Gastrocnemius medialis (tissue), 4 donors: ENCODE measurements at regions not wholly inside any gene's neighbourhood (a gene's known extent, or its start where the extent isn't known, plus 50 kb on each side); places are given as distances from the start of the nearest gene placed in this dataset.

ENCODE experiments used
- CTCF ChIP-seq, 5 experiments: fragments of 450-650 bp in 3 of 5; fragments of 200-600 bp in 2 of 5; sonication (generic) in 2 of 5; IDR thresholded peaks in 4 of 5; conservative IDR thresholded peaks in 1 of 5; 1 replicate in 4 of 5; 2 replicates in 1 of 5; pipeline ENCODE4 v1.5.1; 2016 to 2019; ENCODE audit warnings: antibody characterized with exemption in 5 of 5, mild to moderate bottlenecking in 3 of 5, moderate library complexity in 3 of 5
- POLR2A ChIP-seq, 2 donors: fragments of 450-650 bp; IDR thresholded peaks; one replicate each; pipeline ENCODE4 v1.6.1; 2017; ENCODE audit warnings: antibody characterized with exemption in 2 of 2, mild to moderate bottlenecking in 2 of 2, moderate library complexity in 2 of 2

DNA sequence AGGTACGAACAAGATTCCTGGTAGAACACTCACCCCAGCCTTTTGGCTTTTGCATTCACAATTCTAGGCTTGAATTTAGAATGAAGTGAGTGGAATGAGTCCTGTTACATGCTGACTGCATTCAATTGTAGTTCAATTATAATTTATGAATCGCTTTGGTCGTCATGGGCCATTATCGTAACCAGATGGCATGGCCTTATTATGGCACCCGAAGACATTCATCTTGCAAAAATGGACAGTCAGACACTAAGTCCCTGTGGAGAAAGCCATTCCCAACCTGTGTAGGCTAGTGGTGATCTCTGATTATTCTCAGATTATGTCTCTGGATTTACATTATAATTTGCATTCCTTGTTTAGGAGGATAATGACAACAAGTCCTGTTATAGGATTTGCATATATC is 292.4 kb upstream of the NPSR1 start:
- TF ChIP-seq CTCF (IDR thresholded peaks at IDR 0.05 in 4 of 5, conservative IDR thresholded peaks at IDR 0.05 in 1 of 5) = no peak
- no peak for TF ChIP-seq POLR2A (IDR thresholded peaks at IDR 0.05)
